HCT116 (cell line): ENCODE measurements at regions not wholly inside any gene's neighbourhood (a gene's known extent, or its start where the extent isn't known, plus 50 kb on each side); places are given as distances from the start of the nearest gene placed in this dataset.

Experiments used
- CEBPB ChIP-seq: IDR thresholded peaks from 2 replicates; pipeline ENCODE4 v1.6.1; 2012; ENCODE audit warnings: low read depth
- CTCF ChIP-seq, 3 experiments: fragments of 200-600 bp in 1 of 3; sonication (generic) in 1 of 3; IDR thresholded peaks in 2 of 3; conservative IDR thresholded peaks in 1 of 3; 2 replicates each; pipeline ENCODE4 v1.5.1; 2012 to 2017; ENCODE audit warnings: low read depth in 2 of 3, low read length in 2 of 3, antibody characterized with exemption in 1 of 3, borderline replicate concordance in 1 of 3, control low read depth in 1 of 3, mild to moderate bottlenecking in 1 of 3, mixed read lengths in 1 of 3, mixed run types in 1 of 3, moderate library complexity in 1 of 3; ENCODE audit not compliant: insufficient read depth in 1 of 3
- EGR1 ChIP-seq: IDR thresholded peaks from 2 replicates; pipeline ENCODE4 v1.6.1; 2012; ENCODE audit warnings: low read depth
- ELF1 ChIP-seq: IDR thresholded peaks from 2 replicates; pipeline ENCODE4 v1.6.1; 2012; ENCODE audit warnings: low read depth, borderline replicate concordance
- EZH2 ChIP-seq: fragments of 200-600 bp; sonication (generic); IDR thresholded peaks from 2 replicates; pipeline ENCODE4 v1.6.1; 2017; ENCODE audit warnings: antibody characterized with exemption, mixed run types
- EZH2phosphoT487 ChIP-seq: fragments of 200-600 bp; IDR thresholded peaks from 2 replicates; pipeline ENCODE4 v1.6.1; 2018; ENCODE audit warnings: antibody characterized with exemption, borderline replicate concordance
- POLR2A ChIP-seq: IDR thresholded peaks from 2 replicates; pipeline ENCODE4 v1.7.0; 2011; ENCODE audit warnings: borderline replicate concordance; ENCODE audit not compliant: insufficient read depth, insufficient read length; ENCODE audit errors: extremely low read depth
- POLR2AphosphoS5 ChIP-seq: IDR thresholded peaks from 2 replicates; pipeline ENCODE4 v1.6.1; 2011; ENCODE audit warnings: mild to moderate bottlenecking, low read depth, low read length, moderate library complexity
- REST ChIP-seq: IDR thresholded peaks from 2 replicates; pipeline ENCODE4 v1.6.1; 2012; ENCODE audit warnings: low read depth
- SIN3A ChIP-seq: IDR thresholded peaks from 2 replicates; pipeline ENCODE4 v1.6.1; 2012; ENCODE audit warnings: low read depth

GRCh38 chr1:83593073-83593472, 405.9 kb downstream of the TTLL7 start:
- TF ChIP-seq POLR2AphosphoS5 (no peak), CEBPB (no peak), REST (no peak), CTCF (IDR thresholded peaks at IDR 0.05 in 2 of 3, conservative IDR thresholded peaks at IDR 0.05 in 1 of 3; ENCODE audit: borderline replicate concordance in 1 of 3, insufficient read depth in 1 of 3, low read depth in 2 of 3, low read length in 2 of 3) (no peak), SIN3A (no peak), POLR2A (no peak), EZH2phosphoT487 (no peak), EGR1 (no peak), EZH2 (no peak), ELF1 (no peak)
